ENCODE measurements at regions not wholly inside any gene's neighbourhood (a gene's known extent, or its start where the extent isn't known, plus 50 kb on each side); places are given as distances from the start of the nearest gene placed in this dataset.

DNA sequence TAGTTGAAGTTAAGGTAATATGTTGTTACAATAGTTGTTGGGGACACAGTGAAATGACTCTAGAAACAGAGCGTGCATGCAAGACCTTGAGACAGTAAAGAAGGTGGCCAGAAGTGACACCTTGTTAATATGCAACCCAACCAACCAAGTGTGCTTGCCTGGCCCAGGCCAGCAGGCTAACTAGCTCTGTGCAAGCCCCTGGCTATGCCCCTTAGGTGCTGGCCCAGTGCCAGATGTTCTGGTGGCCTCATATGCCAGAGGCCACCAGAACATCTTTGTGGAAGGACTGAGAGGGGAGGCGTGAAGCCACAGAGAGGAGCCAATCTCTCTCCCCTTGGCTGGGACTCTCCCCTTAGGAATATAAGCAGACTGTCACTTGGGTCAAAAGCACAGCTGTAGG lies 111.2 kb upstream of the JUN start:
- TF ChIP-seq, protein P1, sequence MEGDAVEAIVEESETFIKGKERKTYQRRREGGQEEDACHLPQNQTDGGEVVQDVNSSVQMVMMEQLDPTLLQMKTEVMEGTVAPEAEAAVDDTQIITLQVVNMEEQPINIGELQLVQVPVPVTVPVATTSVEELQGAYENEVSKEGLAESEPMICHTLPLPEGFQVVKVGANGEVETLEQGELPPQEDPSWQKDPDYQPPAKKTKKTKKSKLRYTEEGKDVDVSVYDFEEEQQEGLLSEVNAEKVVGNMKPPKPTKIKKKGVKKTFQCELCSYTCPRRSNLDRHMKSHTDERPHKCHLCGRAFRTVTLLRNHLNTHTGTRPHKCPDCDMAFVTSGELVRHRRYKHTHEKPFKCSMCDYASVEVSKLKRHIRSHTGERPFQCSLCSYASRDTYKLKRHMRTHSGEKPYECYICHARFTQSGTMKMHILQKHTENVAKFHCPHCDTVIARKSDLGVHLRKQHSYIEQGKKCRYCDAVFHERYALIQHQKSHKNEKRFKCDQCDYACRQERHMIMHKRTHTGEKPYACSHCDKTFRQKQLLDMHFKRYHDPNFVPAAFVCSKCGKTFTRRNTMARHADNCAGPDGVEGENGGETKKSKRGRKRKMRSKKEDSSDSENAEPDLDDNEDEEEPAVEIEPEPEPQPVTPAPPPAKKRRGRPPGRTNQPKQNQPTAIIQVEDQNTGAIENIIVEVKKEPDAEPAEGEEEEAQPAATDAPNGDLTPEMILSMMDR (optimal IDR thresholded peaks at IDR 0.05 in 1 of 3, IDR thresholded peaks at IDR 0.05 in 1 of 3, conservative IDR thresholded peaks at IDR 0.05 in 1 of 3; ENCODE audit: extremely low read depth in 1 of 3, insufficient read depth in 2 of 3, low read length in 3 of 3), result no peak
- TF ChIP-seq EZH2 (IDR thresholded peaks at IDR 0.05; ENCODE audit: low read length), result no peak
